HEK293T (cell line): ENCODE measurements at regions not wholly inside any gene's neighbourhood (a gene's known extent, or its start where the extent isn't known, plus 50 kb on each side); places are given as distances from the start of the nearest gene placed in this dataset.

Source experiments
- FOXK2 ChIP-seq: fragments of 450-650 bp; IDR thresholded peaks from 2 replicates; pipeline ENCODE4 v1.6.1; 2016; ENCODE audit warnings: mild to moderate bottlenecking
- SP1 ChIP-seq: fragments of 450-650 bp; IDR thresholded peaks from 2 replicates; pipeline ENCODE4 v1.6.1; 2017

DNA sequence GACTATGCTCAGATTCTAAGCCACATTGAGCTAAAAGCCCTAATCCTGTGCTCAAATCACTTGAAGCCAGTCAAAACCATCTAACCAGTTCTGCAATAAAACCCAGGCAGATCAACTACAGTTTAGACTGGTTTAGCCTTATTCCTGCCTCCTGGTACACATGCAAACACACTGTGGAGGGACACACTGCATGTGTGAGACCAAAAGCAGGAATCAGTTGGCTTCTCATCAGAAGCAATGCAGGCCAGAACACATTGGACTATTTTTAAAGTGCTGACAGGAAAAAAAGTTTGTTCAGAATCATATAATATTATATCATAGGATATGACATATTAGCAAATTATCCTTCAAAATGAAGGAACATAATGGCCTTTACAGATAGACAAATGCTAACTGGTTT lies 52.5 kb upstream of the NT5C1B start:
- TF ChIP-seq FOXK2 = no peak
- TF ChIP-seq SP1 = no peak
